Mammary epithelial cell (primary cell): ENCODE measurements at regions not wholly inside any gene's neighbourhood (a gene's known extent, or its start where the extent isn't known, plus 50 kb on each side); places are given as distances from the start of the nearest gene placed in this dataset.

ENCODE experiments used
- CTCF ChIP-seq, 2 donors: IDR thresholded peaks in 1 of 2; conservative IDR thresholded peaks in 1 of 2; 2 replicates each; pipeline ENCODE4 v1.5.1; 2011 to 2012; ENCODE audit warnings: inconsistent platforms in 2 of 2, low read length in 2 of 2, mild to moderate bottlenecking in 2 of 2, control low read depth in 1 of 2, low read depth in 1 of 2; ENCODE audit not compliant: insufficient read depth in 1 of 2; ENCODE audit errors: extremely low read depth in 1 of 2
- EZH2 ChIP-seq: IDR thresholded peaks from 2 replicates; pipeline ENCODE4 v1.6.1; 2012; ENCODE audit warnings: low read length, inconsistent platforms, borderline replicate concordance

- TF ChIP-seq CTCF (conservative IDR thresholded peaks at IDR 0.05 in 1 of 2, IDR thresholded peaks at IDR 0.05 in 1 of 2; ENCODE audit: extremely low read depth in 1 of 2, insufficient read depth in 1 of 2, low read depth in 1 of 2, low read length in 2 of 2) (no peak), EZH2 (no peak)
Observed at GRCh38 chr13:44649104-44649428, 72.9 kb upstream of the TSC22D1 start.
